ENCODE measurements at regions not wholly inside any gene's neighbourhood (a gene's known extent, or its start where the extent isn't known, plus 50 kb on each side); places are given as distances from the start of the nearest gene placed in this dataset.

DNA sequence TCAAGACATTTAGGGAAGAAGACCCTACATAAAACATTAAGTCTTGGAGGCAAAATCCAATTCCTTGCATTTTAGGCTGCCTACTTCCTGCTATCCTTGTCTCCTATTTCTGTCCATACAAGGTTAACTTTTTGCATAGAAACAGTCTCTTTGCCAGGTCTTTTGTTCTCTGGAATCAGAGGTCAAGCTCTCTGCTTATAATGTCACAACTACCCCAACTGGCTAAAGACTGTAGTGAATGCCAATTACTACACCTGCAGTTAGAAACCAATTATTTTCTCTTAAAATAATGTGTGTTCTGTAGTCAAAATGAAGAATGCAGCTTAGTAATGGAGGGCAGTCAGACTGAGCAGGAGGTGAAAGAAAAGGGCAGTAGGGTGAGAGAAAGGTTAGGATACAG is 856.2 kb downstream of the TUSC7 start:
- Histone ChIP-seq H3K14ac (ENCODE audit: low read length in 2 of 2) (no peak overlapping the region), H2AK5ac (ENCODE audit: low read length, severe bottlenecking) (no peak overlapping the region), H3K4me3 (ENCODE audit: insufficient read depth in 1 of 2, low read depth in 1 of 2, low read length in 2 of 2) (no peak overlapping the region), H3K4me1 (ENCODE audit: control insufficient read depth, insufficient read depth, low read depth, low read length) (peaks cover 2% of the 10 kb centered on the region), H2AFZ (ENCODE audit: low read depth, low read length) (no peak overlapping the region), H2BK5ac (ENCODE audit: low read depth, low read length, poor library complexity, severe bottlenecking) (no peak overlapping the region), H3K18ac (ENCODE audit: low read depth in 1 of 2, low read length in 2 of 2) (no peak overlapping the region), H2BK15ac (ENCODE audit: low read depth, poor library complexity, severe bottlenecking) (no peak overlapping the region), H2BK12ac (ENCODE audit: low read length in 2 of 2) (no peak overlapping the region), H3K79me1 (replicated peaks; ENCODE audit: low read length, poor library complexity, severe bottlenecking) (no peaks in the 10 kb centered on the region), H3K9me3 (ENCODE audit: control insufficient read depth, low read length) (no peaks in the 10 kb centered on the region), H2BK120ac (ENCODE audit: low read depth, low read length) (no peak overlapping the region), H3K9ac (ENCODE audit: low read length) (no peak overlapping the region), H4K91ac (ENCODE audit: low read length) (no peak overlapping the region), H3K36me3 (ENCODE audit: control insufficient read depth in 1 of 2, insufficient read depth in 2 of 2, low read depth in 1 of 2, low read length in 2 of 2) (no peaks in the 10 kb centered on the region), H3K4me2 (ENCODE audit: low read length, poor library complexity, severe bottlenecking) (no peak overlapping the region), H3K27me3 (ENCODE audit: control insufficient read depth in 1 of 2, insufficient read depth in 1 of 2, low read length in 2 of 2) (no peaks in the 10 kb centered on the region), H4K8ac (ENCODE audit: low read length) (no peak overlapping the region), H3K4ac (ENCODE audit: low read depth in 1 of 2, low read length in 2 of 2) (no peak overlapping the region), H3K23ac (ENCODE audit: low read length in 2 of 2) (no peak overlapping the region), H3K27ac (ENCODE audit: low read length, poor library complexity, severe bottlenecking) (no peak overlapping the region)
- DNase-seq = no peak

DNA sequence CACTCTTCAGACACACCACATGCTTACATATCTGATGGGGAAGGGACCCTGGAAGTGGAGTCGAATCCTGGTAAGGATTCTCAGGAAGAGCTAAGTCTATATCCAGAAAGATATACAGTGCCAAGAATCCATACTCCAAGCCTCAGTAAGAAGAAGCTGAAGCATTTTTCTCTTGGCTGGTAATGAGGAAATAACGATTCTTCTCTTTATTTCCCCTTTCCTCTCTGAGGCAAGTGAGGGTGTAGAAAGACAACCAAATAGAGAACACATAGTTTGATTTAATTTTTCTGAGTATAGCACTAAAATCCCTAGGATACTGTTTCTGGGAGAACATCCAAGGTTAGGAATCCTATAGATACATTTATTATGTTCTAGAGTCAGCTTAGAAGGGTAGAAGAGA is 857.3 kb downstream of the TUSC7 start:
- Histone ChIP-seq H3K36me3 (ENCODE audit: control insufficient read depth in 1 of 2, insufficient read depth in 2 of 2, low read depth in 1 of 2, low read length in 2 of 2) (no peaks in the 10 kb centered on the region), H2AK5ac (ENCODE audit: low read length, severe bottlenecking) (no peak overlapping the region), H2BK15ac (ENCODE audit: low read depth, poor library complexity, severe bottlenecking) (no peak overlapping the region), H3K4me3 (ENCODE audit: insufficient read depth in 1 of 2, low read depth in 1 of 2, low read length in 2 of 2) (no peak overlapping the region), H3K27ac (ENCODE audit: low read length, poor library complexity, severe bottlenecking) (no peak overlapping the region), H2BK120ac (ENCODE audit: low read depth, low read length) (no peak overlapping the region), H3K18ac (ENCODE audit: low read depth in 1 of 2, low read length in 2 of 2) (no peak overlapping the region), H3K27me3 (ENCODE audit: control insufficient read depth in 1 of 2, insufficient read depth in 1 of 2, low read length in 2 of 2) (no peaks in the 10 kb centered on the region), H3K14ac (ENCODE audit: low read length in 2 of 2) (no peak overlapping the region), H3K4me2 (ENCODE audit: low read length, poor library complexity, severe bottlenecking) (no peak overlapping the region), H4K91ac (ENCODE audit: low read length) (no peak overlapping the region), H3K4me1 (ENCODE audit: control insufficient read depth, insufficient read depth, low read depth, low read length) (peaks cover 2% of the 10 kb centered on the region), H3K4ac (ENCODE audit: low read depth in 1 of 2, low read length in 2 of 2) (no peak overlapping the region), H3K79me1 (replicated peaks; ENCODE audit: low read length, poor library complexity, severe bottlenecking) (no peaks in the 10 kb centered on the region), H2AFZ (ENCODE audit: low read depth, low read length) (no peak overlapping the region), H3K9ac (ENCODE audit: low read length) (no peak overlapping the region), H4K8ac (ENCODE audit: low read length) (no peak overlapping the region), H2BK5ac (ENCODE audit: low read depth, low read length, poor library complexity, severe bottlenecking) (no peak overlapping the region), H3K23ac (ENCODE audit: low read length in 2 of 2) (no peak overlapping the region), H3K9me3 (ENCODE audit: control insufficient read depth, low read length) (no peaks in the 10 kb centered on the region), H2BK12ac (ENCODE audit: low read length in 2 of 2) (no peak overlapping the region)
- no CpG with 5 or more reads among the region's 2 CpGs for WGBS
- DNase-seq = no peak

DNA sequence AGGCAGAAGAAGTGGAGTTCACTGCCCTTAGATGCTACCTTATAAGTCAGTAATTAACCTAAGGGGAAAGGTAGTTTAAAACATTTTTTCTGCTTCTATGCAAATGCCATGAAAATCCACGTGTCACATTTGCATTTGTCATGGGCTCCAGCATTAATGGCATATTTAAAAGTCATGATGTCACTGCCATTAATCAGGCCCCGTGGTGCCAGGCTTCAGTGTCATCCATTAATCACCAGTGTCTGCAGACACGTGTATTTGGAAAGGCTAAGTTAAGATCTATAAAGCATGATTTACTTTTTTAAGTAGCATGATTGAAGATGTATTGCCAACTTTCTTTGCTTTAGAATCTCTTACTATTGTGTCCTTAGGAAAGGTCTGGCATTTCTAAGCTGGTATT is 857.8 kb downstream of the TUSC7 start:
- H3K4me1 ChIP-seq (ENCODE audit: control insufficient read depth, insufficient read depth, low read depth, low read length) = peaks cover 2% of the 10 kb centered on the region
- H3K27ac ChIP-seq (ENCODE audit: low read length, poor library complexity, severe bottlenecking) = no peak overlapping the region
- H3K4me2 ChIP-seq (ENCODE audit: low read length, poor library complexity, severe bottlenecking) = no peak overlapping the region
- H3K27me3 ChIP-seq (ENCODE audit: control insufficient read depth in 1 of 2, insufficient read depth in 1 of 2, low read length in 2 of 2) = no peaks in the 10 kb centered on the region
- DNase-seq = no peak
- H2AK5ac ChIP-seq (ENCODE audit: low read length, severe bottlenecking) = no peak overlapping the region
- no peak overlapping the region for H2BK15ac ChIP-seq (ENCODE audit: low read depth, poor library complexity, severe bottlenecking)
- H3K4ac ChIP-seq (ENCODE audit: low read depth in 1 of 2, low read length in 2 of 2) = no peak overlapping the region
- H2BK12ac ChIP-seq (ENCODE audit: low read length in 2 of 2) = no peak overlapping the region
- no peak overlapping the region for H2BK120ac ChIP-seq (ENCODE audit: low read depth, low read length)
- no peaks in the 10 kb centered on the region for H3K79me1 ChIP-seq (replicated peaks; ENCODE audit: low read length, poor library complexity, severe bottlenecking)
- H3K23ac ChIP-seq (ENCODE audit: low read length in 2 of 2) = no peak overlapping the region
- no peak overlapping the region for H2AFZ ChIP-seq (ENCODE audit: low read depth, low read length)
- no peak overlapping the region for H3K4me3 ChIP-seq (ENCODE audit: insufficient read depth in 1 of 2, low read depth in 1 of 2, low read length in 2 of 2)
- no peak overlapping the region for H3K18ac ChIP-seq (ENCODE audit: low read depth in 1 of 2, low read length in 2 of 2)
- no peak overlapping the region for H2BK5ac ChIP-seq (ENCODE audit: low read depth, low read length, poor library complexity, severe bottlenecking)
- no peaks in the 10 kb centered on the region for H3K9me3 ChIP-seq (ENCODE audit: control insufficient read depth, low read length)
- H3K9ac ChIP-seq (ENCODE audit: low read length) = no peak overlapping the region
- no peak overlapping the region for H4K8ac ChIP-seq (ENCODE audit: low read length)
- H3K36me3 ChIP-seq (ENCODE audit: control insufficient read depth in 1 of 2, insufficient read depth in 2 of 2, low read depth in 1 of 2, low read length in 2 of 2) = no peaks in the 10 kb centered on the region
- H3K14ac ChIP-seq (ENCODE audit: low read length in 2 of 2) = no peak overlapping the region
- H4K91ac ChIP-seq (ENCODE audit: low read length) = no peak overlapping the region
- WGBS = 69% methylated on average over 3 of the region's 3 CpGs

DNA sequence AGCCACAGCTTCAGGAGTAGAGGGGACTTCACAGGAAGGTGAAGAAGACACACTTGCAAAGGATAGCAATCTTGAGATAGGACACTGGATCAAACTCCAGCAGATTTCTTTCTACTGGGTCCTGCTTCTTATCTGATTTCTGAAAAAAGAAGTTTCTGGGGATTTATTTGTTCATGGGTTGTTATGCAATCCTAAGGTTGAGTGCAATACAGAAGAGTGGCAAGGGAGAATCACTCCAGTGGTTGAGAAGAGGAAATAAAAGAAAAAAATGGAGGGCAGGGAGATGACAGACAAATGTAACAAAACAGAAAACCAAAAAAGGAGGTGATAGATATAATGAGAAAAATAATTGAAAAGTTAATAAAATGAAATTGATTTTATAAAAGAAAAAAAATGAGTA is 858.3 kb downstream of the TUSC7 start:
- H2BK5ac ChIP-seq (ENCODE audit: low read depth, low read length, poor library complexity, severe bottlenecking) = no peak overlapping the region
- no peaks in the 10 kb centered on the region for H3K27me3 ChIP-seq (ENCODE audit: control insufficient read depth in 1 of 2, insufficient read depth in 1 of 2, low read length in 2 of 2)
- H4K8ac ChIP-seq (ENCODE audit: low read length) = no peak overlapping the region
- no peaks in the 10 kb centered on the region for H3K9me3 ChIP-seq (ENCODE audit: control insufficient read depth, low read length)
- no peak overlapping the region for H2BK120ac ChIP-seq (ENCODE audit: low read depth, low read length)
- H3K18ac ChIP-seq (ENCODE audit: low read depth in 1 of 2, low read length in 2 of 2) = no peak overlapping the region
- DNase-seq = no peak
- no peak overlapping the region for H3K9ac ChIP-seq (ENCODE audit: low read length)
- no peak overlapping the region for H2BK12ac ChIP-seq (ENCODE audit: low read length in 2 of 2)
- no peak overlapping the region for H4K91ac ChIP-seq (ENCODE audit: low read length)
- no peak overlapping the region for H3K4me3 ChIP-seq (ENCODE audit: insufficient read depth in 1 of 2, low read depth in 1 of 2, low read length in 2 of 2)
- no peaks in the 10 kb centered on the region for H3K36me3 ChIP-seq (ENCODE audit: control insufficient read depth in 1 of 2, insufficient read depth in 2 of 2, low read depth in 1 of 2, low read length in 2 of 2)
- no peak overlapping the region for H2AFZ ChIP-seq (ENCODE audit: low read depth, low read length)
- no peaks in the 10 kb centered on the region for H3K4me1 ChIP-seq (ENCODE audit: control insufficient read depth, insufficient read depth, low read depth, low read length)
- H3K14ac ChIP-seq (ENCODE audit: low read length in 2 of 2) = no peak overlapping the region
- H3K23ac ChIP-seq (ENCODE audit: low read length in 2 of 2) = no peak overlapping the region
- H3K27ac ChIP-seq (ENCODE audit: low read length, poor library complexity, severe bottlenecking) = no peak overlapping the region
- no peak overlapping the region for H2AK5ac ChIP-seq (ENCODE audit: low read length, severe bottlenecking)
- H3K79me1 ChIP-seq (replicated peaks; ENCODE audit: low read length, poor library complexity, severe bottlenecking) = no peaks in the 10 kb centered on the region
- H3K4ac ChIP-seq (ENCODE audit: low read depth in 1 of 2, low read length in 2 of 2) = no peak overlapping the region
- no peak overlapping the region for H2BK15ac ChIP-seq (ENCODE audit: low read depth, poor library complexity, severe bottlenecking)
- no peak overlapping the region for H3K4me2 ChIP-seq (ENCODE audit: low read length, poor library complexity, severe bottlenecking)

Data from mesenchymal stem cell (in vitro differentiated cells and primary cell).